ENCODE measurements at regions not wholly inside any gene's neighbourhood (a gene's known extent, or its start where the extent isn't known, plus 50 kb on each side); places are given as distances from the start of the nearest gene placed in this dataset.

GRCh38 chr5:89922161-89922560, 487.4 kb downstream of the CETN3 start:
- TF ChIP-seq CTCF (IDR thresholded peaks at IDR 0.05) = no peak
- TF ChIP-seq POLR2A (IDR thresholded peaks at IDR 0.05) = no peak
